Activated B cell treated with CpG ODN at 0.5 μM for 24 hours (primary cell): ENCODE measurements at regions not wholly inside any gene's neighbourhood (a gene's known extent, or its start where the extent isn't known, plus 50 kb on each side); places are given as distances from the start of the nearest gene placed in this dataset.
"Not testable (repeated sequence)": the region's sequence is repeated elsewhere in the genome, so short reads cannot be mapped to it uniquely, and the experiment has no call there.

Experiments
- ATAC-seq: fragments of 200-7000 bp; cut with Tn5 transposase; one replicate; pipeline ENCODE4 v1.10.0; 2021; ENCODE audit warnings: low read depth, mild to moderate bottlenecking, moderate library complexity
- CTCF ChIA-PET: fragments of 350-600 bp; sonication (Branson Sonifier 250); formaldehyde crosslinking; loops from one replicate; lab custom pipeline; 2021; ENCODE audit warnings: antibody characterized with exemption; lab: Charles Lee
- POLR2A ChIA-PET: fragments of 350-600 bp; sonication (Branson Sonifier 250); formaldehyde crosslinking; loops from one replicate; lab custom pipeline; 2021; ENCODE audit warnings: antibody characterized with exemption; lab: Charles Lee
- DNase-seq: peaks from one replicate; pipeline ENCODE4 v3.0.0; 2022
- H3K27ac Mint-ChIP-seq: one replicate; pipeline ENCODE4 v1.8.0; 2020; ENCODE audit warnings: mixed read lengths
- H3K27me3 Mint-ChIP-seq: one replicate; pipeline ENCODE4 v1.8.0; 2021; ENCODE audit warnings: mixed read lengths
- H3K36me3 Mint-ChIP-seq: one replicate; pipeline ENCODE4 v1.8.0; 2021; ENCODE audit warnings: low read depth, mixed read lengths
- H3K4me1 Mint-ChIP-seq: one replicate; pipeline ENCODE4 v1.8.0; 2021; ENCODE audit warnings: mixed read lengths
- H3K4me3 Mint-ChIP-seq: one replicate; pipeline ENCODE4 v1.8.0; 2020; ENCODE audit warnings: mild to moderate bottlenecking, mixed read lengths
- H3K9me3 Mint-ChIP-seq: one replicate; pipeline ENCODE4 v1.8.0; 2020; ENCODE audit warnings: mixed read lengths
- intact Hi-C: fragments of 100-400 bp; cut with micrococcal nuclease; formaldehyde crosslinking; loops from one replicate; pipeline ENCODE4 v1.15.1; 2024
- TF ChIP-seq, protein P1 (sequence below): fragments of 200-600 bp; IDR thresholded peaks from one replicate; pipeline ENCODE4 v1.8.0; 2022; ENCODE audit warnings: antibody characterized with exemption, mild to moderate bottlenecking

GRCh38 chrX:131843987-131844386, 179.1 kb upstream of the STK26 start:
- Mint-ChIP-seq H3K4me3 (no peak overlapping the region), H3K27ac (no peak overlapping the region), H3K36me3 (no peaks in the 10 kb centered on the region), H3K9me3 (no peaks in the 10 kb centered on the region), H3K27me3 (no peaks in the 10 kb centered on the region), H3K4me1 (peaks cover 3% of the 10 kb centered on the region)
- CTCF ChIA-PET: interaction anchor here (0.6 to 1.9 kb wide), 4 partner anchors 248 to 1869 kb away, joined by 3 to 6 read pairs (median 4); no protein-coding TSS in a partner anchor
- DNase-seq: no peak
- no peak for ATAC-seq
- intact Hi-C loops: loop anchor here (5.0 kb wide), 2 partner anchors 143 to 178 kb away; partner anchors contain the start of gene STK26
- TF ChIP-seq, protein P1, sequence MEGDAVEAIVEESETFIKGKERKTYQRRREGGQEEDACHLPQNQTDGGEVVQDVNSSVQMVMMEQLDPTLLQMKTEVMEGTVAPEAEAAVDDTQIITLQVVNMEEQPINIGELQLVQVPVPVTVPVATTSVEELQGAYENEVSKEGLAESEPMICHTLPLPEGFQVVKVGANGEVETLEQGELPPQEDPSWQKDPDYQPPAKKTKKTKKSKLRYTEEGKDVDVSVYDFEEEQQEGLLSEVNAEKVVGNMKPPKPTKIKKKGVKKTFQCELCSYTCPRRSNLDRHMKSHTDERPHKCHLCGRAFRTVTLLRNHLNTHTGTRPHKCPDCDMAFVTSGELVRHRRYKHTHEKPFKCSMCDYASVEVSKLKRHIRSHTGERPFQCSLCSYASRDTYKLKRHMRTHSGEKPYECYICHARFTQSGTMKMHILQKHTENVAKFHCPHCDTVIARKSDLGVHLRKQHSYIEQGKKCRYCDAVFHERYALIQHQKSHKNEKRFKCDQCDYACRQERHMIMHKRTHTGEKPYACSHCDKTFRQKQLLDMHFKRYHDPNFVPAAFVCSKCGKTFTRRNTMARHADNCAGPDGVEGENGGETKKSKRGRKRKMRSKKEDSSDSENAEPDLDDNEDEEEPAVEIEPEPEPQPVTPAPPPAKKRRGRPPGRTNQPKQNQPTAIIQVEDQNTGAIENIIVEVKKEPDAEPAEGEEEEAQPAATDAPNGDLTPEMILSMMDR: no peak
- POLR2A ChIA-PET: no interaction called here

DNA sequence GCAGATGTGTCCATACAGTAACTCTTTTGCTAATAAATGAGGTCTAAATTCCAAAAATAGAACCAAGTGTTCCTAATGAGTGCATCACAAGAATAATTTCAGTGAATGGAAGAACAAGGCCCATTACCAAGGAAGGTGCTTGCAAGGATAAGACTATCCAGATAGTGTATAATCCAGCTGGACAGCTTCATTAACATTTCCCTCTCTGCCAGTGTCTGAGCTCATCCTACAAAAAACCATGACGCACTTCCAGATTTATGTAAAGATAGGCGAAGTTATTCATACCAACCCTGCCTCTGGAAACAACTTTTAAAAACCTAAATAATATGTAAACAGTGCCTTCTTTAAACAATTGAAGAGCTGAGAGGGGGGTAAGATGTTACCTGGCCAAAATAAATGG, 177.9 kb upstream of the STK26 start:
- Mint-ChIP-seq H3K27ac (no peak overlapping the region), H3K4me3 (no peak overlapping the region), H3K27me3 (no peaks in the 10 kb centered on the region), H3K4me1 (peaks cover 3% of the 10 kb centered on the region), H3K36me3 (no peaks in the 10 kb centered on the region), H3K9me3 (no peaks in the 10 kb centered on the region)
- CTCF ChIA-PET: interaction anchor here (1.7 to 1.9 kb wide), 2 partner anchors 226 to 247 kb away, joined by 5 to 6 read pairs; no protein-coding TSS in a partner anchor
- POLR2A ChIA-PET: no interaction called here
- intact Hi-C loops: no loop called here
- DNase-seq: no peak
- no peak for ATAC-seq
- TF ChIP-seq, protein P1: no peak

- Mint-ChIP-seq H3K27me3 (no peaks in the 10 kb centered on the region), H3K27ac (no peak overlapping the region), H3K4me1 (peaks cover 3% of the 10 kb centered on the region), H3K36me3 (no peaks in the 10 kb centered on the region), H3K4me3 (no peak overlapping the region), H3K9me3 (no peaks in the 10 kb centered on the region)
- intact Hi-C loops: no loop called here
- ChIA-PET POLR2A (no interaction called here), CTCF (interaction anchor here (1.7 to 1.9 kb wide), 2 partner anchors 225 to 247 kb away, joined by 5 to 6 read pairs; no protein-coding TSS in a partner anchor)
- TF ChIP-seq, protein P1: no peak
- no peak for ATAC-seq
- DNase-seq: no peak
These were observed 177.3 kb upstream of the STK26 start for GRCh38 chrX:131845771-131846170.

DNA sequence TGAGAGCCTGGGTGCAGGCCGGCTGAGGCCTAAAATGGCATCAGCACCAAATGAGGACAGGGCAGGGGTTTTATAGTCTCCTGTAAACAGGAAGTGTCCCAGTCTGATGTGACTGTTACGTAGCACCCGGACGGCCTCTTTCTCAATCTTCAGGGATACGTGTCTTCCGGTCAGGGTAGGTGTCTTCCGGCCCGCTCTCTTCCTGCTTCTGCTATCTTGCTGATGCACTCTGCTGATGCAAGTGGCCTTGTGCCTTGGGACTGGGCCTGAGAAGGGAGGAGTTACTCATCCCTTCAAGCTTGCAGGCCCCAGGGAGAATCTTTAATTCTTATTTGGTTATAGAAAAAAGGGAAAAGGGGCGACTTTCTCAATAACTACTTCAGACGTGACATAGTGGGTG, 172.1 kb upstream of the STK26 start:
- DNase-seq, CTCF ChIA-PET, POLR2A ChIA-PET, H3K27me3 Mint-ChIP-seq, ATAC-seq, H3K27ac Mint-ChIP-seq, H3K4me3 Mint-ChIP-seq, H3K9me3 Mint-ChIP-seq, H3K4me1 Mint-ChIP-seq, H3K36me3 Mint-ChIP-seq: not testable (repeated sequence)
- intact Hi-C loops: loop anchor here (5.0 kb wide), 1 partner anchor 1821 kb away; no protein-coding TSS in a partner anchor

DNA sequence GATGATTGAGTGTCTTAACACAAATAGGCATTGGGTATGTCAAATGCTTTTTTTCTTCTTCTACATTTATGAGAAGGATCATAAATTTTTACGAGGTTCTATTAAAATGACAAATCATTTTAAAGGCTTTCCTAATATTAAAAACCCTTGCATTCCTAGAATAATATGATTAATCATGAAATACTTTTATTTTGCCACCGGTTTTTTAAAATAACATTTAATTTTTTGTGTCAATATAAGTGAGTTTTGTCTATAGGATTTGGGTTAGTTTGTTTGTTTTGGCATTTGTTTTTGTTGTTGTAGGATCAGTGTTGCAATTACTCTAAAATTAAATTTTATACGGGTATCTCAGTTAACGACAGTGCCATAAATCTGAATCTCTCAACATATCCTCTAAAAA, 169.7 kb upstream of the STK26 start:
- Mint-ChIP-seq H3K27ac (no peak overlapping the region), H3K36me3 (no peaks in the 10 kb centered on the region), H3K27me3 (no peaks in the 10 kb centered on the region), H3K4me1 (no peaks in the 10 kb centered on the region), H3K4me3 (no peak overlapping the region), H3K9me3 (no peaks in the 10 kb centered on the region)
- no peak for DNase-seq
- ATAC-seq: no peak
- intact Hi-C loops: loop anchor here (5.0 kb wide), 1 partner anchor 1819 kb away; no protein-coding TSS in a partner anchor
- ChIA-PET POLR2A (no interaction called here), CTCF (interaction anchor here (1.7 to 1.9 kb wide), 2 partner anchors 218 to 367 kb away, joined by 4 to 7 read pairs; no protein-coding TSS in a partner anchor)
- TF ChIP-seq, protein P1: no peak
